Keratinocyte (primary cell): ENCODE measurements at regions not wholly inside any gene's neighbourhood (a gene's known extent, or its start where the extent isn't known, plus 50 kb on each side); places are given as distances from the start of the nearest gene placed in this dataset.

Experiments used
- CTCF ChIP-seq, 3 experiments: IDR thresholded peaks in 1 of 3; conservative IDR thresholded peaks in 1 of 3; optimal IDR thresholded peaks in 1 of 3; 2 replicates in 2 of 3; 3 replicates in 1 of 3; pipeline versions ENCODE3 to v1.5.1; 2011; ENCODE audit warnings: low read length in 3 of 3, mild to moderate bottlenecking in 3 of 3, moderate library complexity in 2 of 3, control low read depth in 1 of 3, inconsistent platforms in 1 of 3; ENCODE audit not compliant: insufficient read depth in 2 of 3; ENCODE audit errors: extremely low read depth in 1 of 3
- EZH2 ChIP-seq: IDR thresholded peaks from one replicate; pipeline ENCODE4 v1.6.1; 2012; ENCODE audit warnings: inconsistent platforms, mild to moderate bottlenecking, low read length, moderate library complexity

- TF ChIP-seq CTCF (optimal IDR thresholded peaks at IDR 0.05 in 1 of 3, IDR thresholded peaks at IDR 0.05 in 1 of 3, conservative IDR thresholded peaks at IDR 0.05 in 1 of 3; ENCODE audit: extremely low read depth in 1 of 3, insufficient read depth in 2 of 3, low read length in 3 of 3), result no peak
- no peak for TF ChIP-seq EZH2
Observed at GRCh38 chr5:178797546-178798440, 62.0 kb upstream of the ZNF354B start.
